ENCODE measurements at regions not wholly inside any gene's neighbourhood (a gene's known extent, or its start where the extent isn't known, plus 50 kb on each side); places are given as distances from the start of the nearest gene placed in this dataset.
A peak's percentile ranks its signal among the peaks of the same experiment; 100 is the strongest.

DNA sequence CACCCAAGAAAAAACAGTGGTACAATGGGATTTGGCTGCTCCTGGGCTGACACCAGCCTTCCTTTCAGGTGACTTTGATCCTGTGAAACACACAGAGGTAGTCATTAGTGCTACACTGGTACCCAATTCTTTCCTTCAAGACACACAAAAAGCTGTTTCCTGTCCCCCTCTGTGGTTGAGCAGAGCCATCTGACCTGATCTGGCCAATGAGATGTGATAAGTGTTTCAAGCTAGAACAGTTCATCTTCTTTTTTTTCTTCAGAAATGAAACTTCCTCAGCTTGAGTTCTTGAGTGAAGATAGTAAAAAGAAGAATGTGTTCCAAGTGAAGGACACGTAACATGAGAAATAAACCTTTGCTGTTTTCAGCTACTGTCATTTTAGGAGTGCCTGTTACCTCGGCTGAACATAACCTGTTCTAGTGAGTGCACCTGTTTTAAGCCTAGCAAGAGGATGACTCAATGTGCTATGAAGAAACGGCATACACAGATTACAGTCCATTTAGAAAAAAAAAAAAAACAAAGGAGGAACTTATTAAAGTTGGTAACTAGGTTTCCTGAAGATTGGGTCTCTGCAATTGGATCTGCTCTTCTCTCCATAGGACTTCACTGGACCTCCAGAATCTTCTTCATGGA is 287.8 kb downstream of the GAS1 start:
- no peak for DNase-seq (ENCODE audit: low spot score)

DNA sequence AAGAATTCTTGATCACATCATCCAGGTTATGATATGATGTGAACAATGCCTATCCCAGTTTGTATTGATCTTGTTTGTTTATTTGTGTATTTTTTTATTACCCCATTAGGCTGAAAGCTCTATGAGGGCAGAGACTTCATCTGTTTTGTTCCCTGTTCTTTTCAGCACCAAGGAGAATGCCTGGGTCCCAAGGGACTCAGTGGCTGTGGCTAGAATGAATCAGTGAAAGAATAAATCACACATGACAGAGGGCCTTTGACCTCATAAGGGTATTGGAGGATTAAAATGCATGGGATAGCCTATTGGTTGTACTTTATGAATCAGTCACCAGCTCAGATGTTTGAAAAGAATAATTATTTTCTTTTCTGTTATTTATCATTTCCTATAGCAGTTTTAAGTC is 292.2 kb downstream of the GAS1 start:
- peak; percentile 20 for DNase-seq (ENCODE audit: low spot score)

DNA sequence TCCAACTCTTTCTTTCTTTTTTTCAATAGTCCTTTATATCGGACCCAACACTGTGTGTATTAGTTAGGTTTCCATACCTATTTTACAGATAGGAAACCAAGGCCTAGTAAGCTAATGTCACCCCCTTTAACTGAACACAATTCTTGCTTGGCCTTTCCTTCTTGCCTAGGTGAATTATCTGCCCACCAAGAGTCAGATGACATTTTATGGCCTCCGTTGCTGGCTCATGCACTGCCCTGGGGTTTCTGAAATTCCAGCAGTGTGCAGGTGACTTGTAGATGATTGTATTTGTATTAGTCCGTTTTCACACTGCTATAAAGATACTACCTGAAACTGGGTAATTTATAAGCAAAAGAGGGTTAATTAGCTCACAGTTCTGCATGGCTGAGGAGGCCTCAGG is 293.8 kb downstream of the GAS1 start:
- no peak for DNase-seq (ENCODE audit: low spot score)

DNA sequence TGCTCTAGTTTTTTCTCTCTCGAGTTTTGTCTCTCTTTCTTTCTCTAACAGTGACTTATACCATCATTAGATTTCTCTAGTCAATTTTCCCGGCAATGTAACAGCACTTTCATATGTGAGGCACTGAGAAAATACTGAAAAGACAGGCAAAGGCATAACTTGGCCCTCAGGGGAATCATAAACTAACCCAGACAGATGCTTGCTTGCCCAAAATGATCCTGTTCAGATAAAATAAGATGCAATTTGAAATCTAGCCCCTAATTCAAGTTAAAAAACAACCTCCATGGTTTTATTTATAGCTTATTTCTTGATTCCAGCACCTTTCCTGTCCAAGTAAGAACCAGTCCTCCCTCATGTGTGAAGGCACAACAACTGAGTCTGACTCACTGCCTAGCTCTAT is 294.6 kb downstream of the GAS1 start:
- DNase-seq (ENCODE audit: low spot score) = no peak

DNA sequence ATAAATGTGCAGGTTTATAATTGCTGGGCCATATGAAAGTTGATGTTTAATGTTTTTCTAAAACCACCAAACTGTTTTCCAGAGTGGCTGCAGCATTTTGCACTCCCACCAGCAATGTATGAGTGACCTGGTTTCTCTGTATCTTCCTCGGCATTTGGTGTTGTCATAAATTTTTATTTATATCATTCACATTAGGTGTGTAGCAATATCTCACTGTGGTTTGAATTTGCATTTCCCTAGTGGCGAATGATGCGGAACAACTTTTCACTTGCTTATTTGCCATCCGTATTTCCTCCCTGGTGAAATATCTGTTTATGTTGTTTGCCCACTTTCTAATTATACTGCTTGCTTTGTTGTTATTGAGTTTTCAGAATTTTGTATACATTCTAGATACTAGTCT is 295.7 kb upstream of the TUT7 start:
- no peak for DNase-seq (ENCODE audit: low spot score)

DNA sequence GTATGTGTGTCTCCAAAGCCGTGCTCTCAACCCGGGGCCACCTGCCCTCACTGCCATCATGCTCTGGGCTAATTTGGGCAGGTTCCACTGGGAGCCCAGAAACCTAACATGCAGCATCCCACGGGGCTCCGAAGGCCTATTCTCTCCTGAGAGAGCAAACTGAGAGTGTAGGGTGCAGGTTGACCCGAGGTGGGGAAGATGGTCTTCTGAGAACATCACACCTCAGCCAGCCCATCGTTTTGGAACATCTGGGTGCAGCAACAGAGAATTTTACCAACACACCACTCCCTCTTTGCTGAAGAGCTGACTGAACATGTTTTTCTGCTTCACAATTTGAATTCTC is 294.6 kb upstream of the TUT7 start:
- DNase-seq (ENCODE audit: low spot score) = no peak

DNA sequence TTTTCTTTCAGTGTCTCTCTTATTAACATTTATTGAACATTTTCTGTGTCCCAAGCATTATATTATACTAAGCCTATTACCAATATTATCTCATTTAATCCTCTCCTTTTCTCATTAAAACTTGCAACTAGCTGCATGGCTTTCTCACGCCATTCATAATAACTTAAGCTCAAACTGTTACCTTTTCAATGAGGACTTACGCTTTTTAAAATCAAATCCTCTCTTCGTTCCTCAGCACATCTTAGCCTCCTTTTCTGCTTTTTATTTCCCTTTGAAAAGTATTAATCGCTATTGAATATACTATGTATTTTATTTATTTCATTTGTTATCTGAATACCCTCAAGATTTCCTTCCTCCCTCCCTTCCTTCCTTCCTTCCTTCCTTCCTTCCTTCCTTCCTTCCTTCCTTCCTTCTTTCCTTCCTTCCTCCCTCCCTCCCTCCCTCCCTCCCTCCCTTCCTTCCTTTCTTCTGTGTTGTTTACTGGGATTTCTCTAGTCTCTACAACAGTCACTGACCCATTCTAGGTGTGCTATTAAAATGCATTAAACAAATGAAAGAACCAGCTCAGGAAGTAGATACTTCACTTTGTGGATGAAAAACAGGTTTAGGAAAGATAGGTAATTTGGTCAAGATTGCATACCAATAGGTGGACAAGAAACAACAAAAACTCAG is 294.1 kb upstream of the TUT7 start:
- no peak for DNase-seq (ENCODE audit: low spot score)

DNA sequence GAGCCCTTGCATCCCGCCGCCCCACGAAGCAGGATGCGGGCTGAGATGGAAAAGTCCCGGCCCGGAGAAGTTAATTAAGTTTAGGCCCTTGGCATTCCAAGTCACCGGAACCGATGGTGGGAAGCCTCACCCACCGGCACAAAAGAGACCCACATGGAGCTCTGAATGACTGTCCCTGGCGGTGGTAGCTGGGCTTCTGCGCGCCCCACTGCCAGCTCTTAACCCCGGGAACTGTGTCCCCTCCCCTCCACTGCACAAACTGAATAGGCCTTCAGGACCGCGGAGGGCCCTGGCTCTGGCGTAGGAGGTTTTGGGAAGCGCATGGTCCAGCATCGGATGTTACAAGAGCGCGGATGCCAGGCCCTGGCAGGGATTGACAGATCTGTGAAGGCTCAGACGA is 291.1 kb upstream of the TUT7 start:
- DNase-seq (ENCODE audit: low spot score) = no peak

DNA sequence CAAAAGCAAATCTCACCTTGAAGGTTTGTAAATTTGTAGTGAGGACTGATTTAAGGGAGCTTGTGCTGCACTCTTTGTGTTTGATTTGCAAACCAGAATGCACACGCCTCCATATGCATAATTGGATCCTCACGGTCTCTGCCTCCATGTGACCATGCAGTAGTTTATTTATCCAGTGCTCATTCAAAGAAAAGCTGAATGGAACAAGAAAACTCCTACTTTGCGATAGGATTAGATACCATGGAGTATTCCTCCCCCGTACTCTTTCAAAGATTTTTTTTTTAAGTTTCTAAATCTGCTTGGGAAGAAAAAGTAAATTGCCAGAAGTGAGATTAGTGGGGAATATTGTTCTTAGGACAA is 290.4 kb upstream of the TUT7 start:
- DNase-seq (ENCODE audit: low spot score) = no peak

DNA sequence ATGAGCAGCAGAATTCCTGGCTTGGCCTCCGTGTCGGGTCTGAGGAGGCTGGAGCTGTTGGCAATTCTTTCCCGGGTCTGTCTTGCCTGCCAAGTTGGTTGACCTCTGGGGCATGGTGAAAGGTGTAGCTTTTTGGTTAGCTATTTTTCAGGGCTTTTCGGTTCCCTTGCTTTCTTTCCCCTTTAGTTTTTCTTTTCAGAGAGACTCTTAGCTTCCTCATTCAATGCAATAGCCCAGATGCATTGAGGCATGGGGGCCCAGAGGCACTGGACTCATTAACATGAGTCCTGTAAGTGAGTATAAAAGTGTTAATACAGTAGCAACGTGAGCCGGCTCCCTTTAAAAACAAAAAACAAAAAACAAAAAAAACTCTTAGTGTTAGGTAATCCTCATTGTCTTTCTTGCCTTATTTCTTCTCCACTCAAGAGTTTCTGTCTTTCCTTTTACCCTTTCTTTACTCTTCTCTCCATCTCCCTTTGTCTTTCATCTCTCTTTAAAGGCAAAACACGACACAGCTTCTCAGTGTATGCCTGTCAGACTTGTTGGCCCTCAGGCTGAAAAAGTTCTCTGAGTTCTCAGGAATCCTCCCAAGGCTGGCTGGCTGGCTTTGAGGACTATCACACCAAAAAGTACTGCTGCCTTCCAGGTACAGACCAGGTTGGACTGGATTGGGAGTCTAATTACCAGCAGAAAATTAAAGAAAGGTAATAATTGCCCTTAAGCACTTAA is 289.9 kb upstream of the TUT7 start:
- DNase-seq (ENCODE audit: low spot score) = no peak

DNA sequence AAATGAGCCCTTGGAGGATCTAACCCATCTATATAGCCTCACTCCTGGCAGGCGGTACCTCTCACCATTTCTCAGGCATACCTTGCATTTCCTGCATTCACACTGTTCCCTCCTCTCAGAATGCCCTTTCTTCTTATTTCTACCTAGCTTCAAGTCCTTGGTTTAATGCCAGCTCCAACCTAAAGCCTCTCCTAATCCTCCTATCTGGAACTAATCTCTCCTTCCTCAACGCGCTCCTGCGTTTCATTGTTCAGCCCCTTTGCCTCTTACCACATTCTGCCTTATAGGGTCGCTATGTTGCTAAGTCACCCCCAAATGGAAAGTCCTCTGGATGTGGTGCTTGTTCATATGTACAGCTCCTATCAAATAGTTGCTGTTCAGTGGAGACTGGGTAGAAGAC is 288.5 kb upstream of the TUT7 start:
- no peak for DNase-seq (ENCODE audit: low spot score)

DNA sequence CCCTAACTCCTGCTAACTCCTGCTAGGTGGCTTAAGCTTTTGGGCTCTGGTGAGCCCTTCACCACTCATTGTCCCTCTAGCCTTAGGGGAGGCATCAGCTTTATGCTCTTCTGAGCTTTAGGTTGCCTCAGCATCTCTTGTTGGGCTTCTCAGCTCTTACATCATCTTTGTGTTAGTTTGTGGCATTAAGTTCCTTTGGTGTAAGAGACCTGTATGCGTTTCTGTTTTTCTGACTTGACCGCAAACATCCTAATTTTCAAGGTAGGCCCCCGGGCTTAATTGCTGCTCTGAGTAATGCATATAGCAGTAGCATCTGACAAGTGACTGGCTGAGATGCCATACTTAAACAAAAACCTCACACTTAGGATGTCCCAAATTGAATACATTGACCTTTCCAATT is 287.8 kb upstream of the TUT7 start:
- DNase-seq (ENCODE audit: low spot score) = no peak

DNA sequence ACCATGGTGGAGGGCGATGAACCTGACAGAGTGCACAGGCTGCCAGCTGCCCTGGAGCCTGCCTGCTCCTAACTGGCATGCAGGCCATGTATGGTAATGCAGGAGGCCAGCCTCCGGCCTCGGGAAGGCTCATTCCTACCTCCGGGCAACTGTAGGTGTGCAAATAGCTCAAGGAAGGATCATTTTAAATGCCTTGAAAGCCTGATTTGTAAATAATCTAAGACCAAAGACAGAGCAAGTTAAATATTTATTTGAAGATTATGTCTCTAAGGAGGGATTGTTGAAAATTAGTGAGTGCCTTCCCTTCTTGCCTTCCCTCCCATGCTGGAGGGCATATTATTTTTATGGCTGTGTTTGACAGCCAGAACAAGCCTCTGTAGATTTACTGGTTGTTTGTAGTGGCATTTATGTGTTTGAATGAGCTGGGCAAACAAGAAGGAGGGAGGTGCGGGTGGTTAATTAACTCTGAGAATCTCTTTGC is 285.7 kb upstream of the TUT7 start:
- DNase-seq (ENCODE audit: low spot score) = no peak

DNA sequence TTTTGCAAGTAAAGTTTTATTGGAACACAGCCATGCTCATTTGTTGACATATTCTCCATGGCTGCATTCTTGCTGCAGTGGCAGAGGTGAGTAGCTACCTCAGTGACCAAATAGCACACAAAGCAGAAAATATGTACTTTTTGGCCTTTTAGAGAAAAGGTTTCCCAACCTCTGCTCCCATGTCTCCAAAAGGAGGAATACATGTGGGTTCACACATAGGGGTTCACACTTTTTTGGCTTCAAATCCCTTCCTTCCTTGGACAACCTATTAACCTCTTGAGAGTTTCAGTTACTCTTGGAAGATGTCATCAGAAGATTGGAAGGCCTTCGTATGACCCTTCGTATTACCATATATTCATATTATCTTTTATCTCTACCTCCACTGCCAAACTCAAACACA is 285.1 kb upstream of the TUT7 start:
- DNase-seq (ENCODE audit: low spot score) = no peak

DNA sequence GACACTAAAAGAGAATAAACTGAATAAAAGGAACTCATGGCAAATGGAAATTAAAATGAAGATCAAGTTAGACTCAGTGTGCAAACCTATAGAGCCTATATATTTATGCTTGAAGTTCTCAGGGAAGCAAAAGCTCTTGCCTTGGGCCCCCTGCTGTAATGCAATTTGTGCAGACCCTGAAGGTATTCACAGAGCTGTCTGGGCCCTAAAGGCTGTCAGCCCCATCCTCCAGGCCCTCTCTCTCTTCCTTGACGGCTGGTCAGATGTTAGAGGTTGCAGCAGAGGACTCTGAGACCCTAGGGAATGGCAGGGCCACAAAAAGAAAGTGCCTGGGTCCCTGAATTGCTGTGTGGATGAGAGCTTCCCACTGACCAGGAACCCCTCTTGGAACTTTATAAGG is 283.9 kb upstream of the TUT7 start:
- no peak for DNase-seq (ENCODE audit: low spot score)

DNA sequence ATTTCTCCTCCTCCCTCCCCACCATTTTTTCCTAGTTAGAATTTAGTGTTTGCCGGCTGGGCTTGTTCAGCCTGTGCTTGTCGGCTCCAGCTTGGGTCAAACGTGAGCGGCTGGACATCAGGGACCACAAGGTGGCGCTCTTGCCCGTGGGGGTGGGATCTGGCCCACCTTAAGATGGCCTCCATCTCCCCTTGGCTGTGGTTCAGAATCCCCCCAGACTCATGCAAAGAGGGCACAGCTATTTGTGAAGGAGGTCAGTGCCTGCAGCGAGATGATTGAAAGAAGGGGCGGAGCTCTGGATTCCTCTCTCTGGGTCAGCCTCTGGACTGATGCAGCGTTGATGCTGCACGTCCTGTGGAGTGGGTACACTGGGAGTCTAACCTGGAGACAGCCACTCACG is 283.3 kb upstream of the TUT7 start:
- peak; percentile 54 for DNase-seq (ENCODE audit: low spot score)

DNA sequence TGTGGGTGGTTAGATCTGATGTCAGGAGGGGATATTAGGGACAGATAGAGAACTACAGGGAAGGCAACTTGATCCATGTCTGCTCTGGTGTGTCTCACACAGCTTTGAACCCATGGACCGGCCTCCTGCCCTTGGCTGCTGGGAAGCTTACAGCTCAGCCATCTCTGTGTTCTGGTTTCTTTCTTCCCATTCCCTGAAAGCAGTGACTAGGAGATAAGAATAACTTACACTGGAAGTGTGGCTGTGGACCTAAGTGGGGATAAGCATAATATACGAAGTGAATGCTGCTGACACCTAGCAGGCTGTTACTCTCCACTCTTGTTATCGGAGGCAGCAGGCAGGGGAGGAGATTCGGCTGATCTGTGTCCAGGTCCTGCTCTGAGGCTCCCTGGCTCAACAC is 282.3 kb upstream of the TUT7 start:
- DNase-seq (ENCODE audit: low spot score) = no peak

DNA sequence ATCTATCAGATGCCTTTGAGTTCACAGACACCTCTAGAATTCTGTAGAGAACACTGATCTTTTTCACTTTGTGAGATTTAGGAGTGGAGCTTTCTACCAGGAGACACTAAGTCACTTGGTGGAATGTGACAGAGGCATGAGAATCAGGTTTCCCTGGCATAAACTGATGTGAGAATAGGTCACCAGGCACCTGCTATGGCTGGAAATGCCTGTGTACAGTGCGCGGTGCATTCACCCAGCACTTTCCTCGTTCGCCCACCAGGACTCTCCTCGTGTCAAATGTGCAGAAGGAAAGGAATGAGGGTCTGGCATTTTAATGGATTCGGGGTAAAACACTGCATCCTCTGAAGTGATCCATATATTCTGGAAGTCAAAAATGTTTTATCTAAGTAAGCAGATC is 281.8 kb upstream of the TUT7 start:
- no peak for DNase-seq (ENCODE audit: low spot score)

DNA sequence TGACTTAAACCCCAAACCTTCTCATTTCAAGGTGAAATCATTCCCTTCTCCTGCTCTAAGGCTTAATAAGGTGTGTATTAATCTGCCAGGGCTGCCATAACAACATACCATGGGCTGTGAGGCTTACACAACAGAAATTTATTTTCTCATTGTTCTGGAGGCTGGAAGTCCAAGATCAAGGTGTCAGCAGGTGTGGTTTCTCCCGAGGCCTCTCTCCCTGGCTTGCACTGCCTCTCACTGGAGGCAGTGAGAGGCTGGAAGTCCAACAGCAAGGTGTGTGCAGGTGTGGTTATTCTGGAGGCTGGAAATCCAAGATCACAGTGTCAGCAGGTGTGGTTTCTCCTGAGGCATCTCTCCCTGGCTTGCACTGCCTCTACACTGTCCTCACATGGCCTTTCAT is 280.3 kb upstream of the TUT7 start:
- DNase-seq (ENCODE audit: low spot score) = no peak

DNA sequence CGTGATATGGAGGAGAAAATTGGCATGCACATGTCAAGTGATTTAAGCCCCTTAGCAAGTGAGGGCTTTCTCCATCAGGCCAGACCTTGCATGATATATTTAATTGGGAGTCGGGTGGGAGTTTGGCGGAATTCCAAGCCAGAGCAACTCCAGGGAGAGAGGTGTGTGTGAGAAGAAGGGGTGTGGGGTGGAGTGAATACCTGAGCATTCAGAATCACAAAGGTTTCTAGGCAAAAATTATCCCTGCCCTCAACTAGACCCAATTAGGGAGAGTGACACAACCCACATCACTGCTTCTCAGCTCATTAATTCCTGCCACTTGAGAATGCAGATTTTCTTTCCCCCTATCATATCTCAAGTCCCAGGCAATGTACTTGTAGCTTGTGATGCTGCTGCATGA is 279.7 kb upstream of the TUT7 start:
- no peak for DNase-seq (ENCODE audit: low spot score)

DNA sequence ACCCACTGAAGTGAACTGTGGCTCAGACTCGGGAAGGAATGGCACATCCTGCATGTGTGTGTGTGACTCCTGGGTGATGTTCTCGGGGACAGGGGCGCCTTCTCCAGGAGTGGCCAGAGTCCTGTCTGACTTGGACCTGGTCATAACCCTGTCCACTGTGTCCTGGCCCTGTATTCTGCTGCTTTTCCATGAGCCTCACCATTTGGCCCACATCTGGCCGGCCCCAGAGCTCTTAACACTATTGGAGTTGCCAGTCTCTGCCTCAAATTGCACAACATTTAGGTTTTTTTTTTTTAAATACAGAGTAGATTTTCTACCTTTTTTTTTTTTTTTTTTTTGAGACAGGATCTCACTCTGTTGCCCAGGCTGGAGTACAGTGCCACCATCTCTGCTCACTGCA is 278.3 kb upstream of the TUT7 start:
- DNase-seq (ENCODE audit: low spot score) = no peak

DNA sequence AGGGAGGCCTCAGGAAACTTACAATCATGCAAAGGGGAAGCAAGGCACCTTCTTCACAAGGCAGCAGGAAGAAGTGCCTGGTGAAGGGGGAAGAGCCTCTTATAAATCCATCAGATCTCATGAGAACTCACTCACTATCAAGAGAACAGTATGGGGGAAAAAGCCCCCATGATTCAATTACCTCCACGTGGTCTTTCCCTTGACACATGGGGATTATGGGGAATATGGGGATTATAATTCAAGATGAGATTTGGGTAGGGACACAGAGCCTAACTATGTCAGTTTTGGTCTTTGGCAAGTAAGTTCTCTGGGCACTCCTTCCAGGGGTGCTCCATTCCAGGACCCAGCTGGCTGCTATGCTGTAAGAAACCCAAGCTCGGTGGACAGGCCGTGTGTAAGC is 275.3 kb upstream of the TUT7 start:
- DNase-seq (ENCODE audit: low spot score) = no peak

DNA sequence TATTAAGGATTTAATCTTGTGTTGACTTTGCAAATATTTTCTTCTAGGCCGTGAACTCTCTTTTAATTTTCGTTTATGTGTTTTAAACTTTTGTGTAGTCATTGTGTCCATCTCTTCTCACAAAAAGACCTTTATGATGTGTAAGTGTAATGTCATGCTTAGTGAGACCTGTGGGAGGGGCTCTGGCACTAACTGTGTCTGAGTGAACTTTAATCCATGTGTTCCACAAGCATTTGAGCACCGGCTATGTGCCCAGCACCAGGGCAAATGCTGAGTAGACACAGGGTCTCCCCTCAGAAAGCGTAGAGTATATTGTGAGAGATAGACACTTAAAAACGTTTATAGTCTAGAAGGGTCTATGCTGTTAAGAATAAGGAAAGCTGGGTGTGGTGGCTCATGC is 272.6 kb upstream of the TUT7 start:
- no peak for DNase-seq (ENCODE audit: low spot score)

DNA sequence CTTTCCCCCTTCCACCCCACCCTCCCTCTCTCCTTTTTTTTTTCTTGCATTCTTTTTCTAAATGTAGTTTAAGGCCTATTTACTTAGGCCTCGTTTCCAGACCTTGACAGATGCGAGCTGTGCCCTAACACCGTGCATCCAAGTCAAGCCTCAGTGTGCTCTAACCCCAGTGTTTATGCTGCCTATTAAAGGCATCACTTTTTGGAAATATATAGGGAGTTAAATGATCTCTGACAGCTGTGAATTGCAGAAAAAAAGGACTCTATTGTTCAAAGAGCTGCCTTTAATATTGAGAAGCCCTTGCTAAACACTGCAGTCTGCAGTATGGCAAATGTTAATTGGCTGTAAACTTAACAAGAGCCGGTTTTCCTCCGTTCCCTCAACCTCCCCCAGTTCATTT is 270.4 kb upstream of the TUT7 start:
- DNase-seq (ENCODE audit: low spot score) = no peak

All from AG08395 (cell line).